ENCODE measurements at regions not wholly inside any gene's neighbourhood (a gene's known extent, or its start where the extent isn't known, plus 50 kb on each side); places are given as distances from the start of the nearest gene placed in this dataset.

DNA sequence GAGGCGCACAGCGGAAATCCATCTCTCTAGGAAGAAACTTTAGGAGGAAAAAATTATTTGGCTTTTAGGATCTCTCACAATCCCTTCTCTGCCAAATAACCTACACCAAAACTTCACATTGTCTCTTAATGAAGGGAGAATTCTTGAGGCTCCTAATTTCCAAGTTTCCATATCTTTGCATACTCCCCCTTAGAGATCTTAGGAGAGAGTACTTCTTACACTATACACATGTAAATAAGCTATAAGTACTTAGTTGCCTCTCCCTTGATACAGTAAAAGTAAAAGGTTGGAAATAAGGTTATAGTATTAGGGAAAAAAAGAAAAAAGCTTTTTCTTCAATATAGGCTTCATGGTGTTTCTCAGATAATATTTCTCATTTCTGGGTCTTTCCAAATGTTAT, 596.7 kb downstream of the SATB2 start:
- H3K4me2 ChIP-seq = no peak overlapping the region
- DNase-seq = no peak
- H2AFZ ChIP-seq (ENCODE audit: low read depth) = no peak overlapping the region
- H3K4me1 ChIP-seq (ENCODE audit: control insufficient read depth in 1 of 2, insufficient read depth in 2 of 2, low read depth in 1 of 2, low read length in 1 of 2) = no peaks in the 10 kb centered on the region
- TF ChIP-seq FOXM1 (IDR thresholded peaks at IDR 0.05; ENCODE audit: low read depth) (no peak), FOXJ3 (CRISPR knock-in tag; IDR thresholded peaks at IDR 0.05) (no peak), SMC3 (IDR thresholded peaks at IDR 0.05; ENCODE audit: low read depth, low read length) (no peak), NRF1 (IDR thresholded peaks at IDR 0.05; ENCODE audit: low read depth, low read length) (no peak)
- H3K9ac ChIP-seq = no peak overlapping the region
- H3K4me3 ChIP-seq (ENCODE audit: low read depth in 2 of 2, low read length in 1 of 2) = no peak overlapping the region
- H3K27ac ChIP-seq (ENCODE audit: low read depth in 2 of 2, low read length in 1 of 2) = no peak overlapping the region
- POLR2A ChIA-PET = no interaction called here
- H3K9me3 ChIP-seq = no peaks in the 10 kb centered on the region
- H3K27me3 ChIP-seq (ENCODE audit: insufficient read depth) = no peaks in the 10 kb centered on the region
- no peaks in the 10 kb centered on the region for H3K36me3 ChIP-seq (replicated peaks in 1 of 2; ENCODE audit: control insufficient read depth in 1 of 2, insufficient read depth in 2 of 2, low read length in 1 of 2)
- no peaks in the 10 kb centered on the region for H3F3A ChIP-seq (replicated peaks; ENCODE audit: insufficient read depth)
- 63% methylated on average over 2 of the region's 2 CpGs for WGBS (ENCODE audit: low lambda C conversion rate)
- no peaks in the 10 kb centered on the region for H3K9me2 ChIP-seq
- H3K79me2 ChIP-seq (ENCODE audit: insufficient read depth) = no peaks in the 10 kb centered on the region
- no peaks in the 10 kb centered on the region for H4K20me1 ChIP-seq (ENCODE audit: insufficient read depth)
- CTCF ChIA-PET = no interaction called here

DNA sequence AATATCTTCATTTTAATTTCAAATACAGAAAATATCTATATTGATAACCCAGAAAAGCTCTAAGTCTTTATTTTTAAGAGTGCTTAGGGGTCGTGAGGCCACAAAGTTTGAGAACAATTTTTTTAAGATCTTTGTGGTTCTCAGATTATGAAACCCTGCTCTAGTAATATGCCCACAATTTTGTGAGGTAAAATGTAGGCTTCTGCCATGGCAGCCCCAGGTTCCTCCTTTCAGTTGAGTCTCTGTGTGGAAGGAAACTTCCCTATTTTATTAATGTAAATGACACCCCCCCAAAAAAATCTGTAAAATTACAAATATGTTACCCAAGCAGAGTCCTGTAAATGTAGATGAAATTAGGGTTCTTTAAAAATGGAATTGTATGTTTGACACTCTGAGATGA, 600.5 kb downstream of the SATB2 start:
- H3K4me3 ChIP-seq (ENCODE audit: low read depth in 2 of 2, low read length in 1 of 2) = no peak overlapping the region
- no peak for DNase-seq
- TF ChIP-seq YY1 (IDR thresholded peaks at IDR 0.05; ENCODE audit: low read depth) = no peak
- no peak for TF ChIP-seq EP300 (IDR thresholded peaks at IDR 0.05; ENCODE audit: borderline replicate concordance in 1 of 2, low read depth in 1 of 2, low read length in 1 of 2)
- TF ChIP-seq, protein P1, sequence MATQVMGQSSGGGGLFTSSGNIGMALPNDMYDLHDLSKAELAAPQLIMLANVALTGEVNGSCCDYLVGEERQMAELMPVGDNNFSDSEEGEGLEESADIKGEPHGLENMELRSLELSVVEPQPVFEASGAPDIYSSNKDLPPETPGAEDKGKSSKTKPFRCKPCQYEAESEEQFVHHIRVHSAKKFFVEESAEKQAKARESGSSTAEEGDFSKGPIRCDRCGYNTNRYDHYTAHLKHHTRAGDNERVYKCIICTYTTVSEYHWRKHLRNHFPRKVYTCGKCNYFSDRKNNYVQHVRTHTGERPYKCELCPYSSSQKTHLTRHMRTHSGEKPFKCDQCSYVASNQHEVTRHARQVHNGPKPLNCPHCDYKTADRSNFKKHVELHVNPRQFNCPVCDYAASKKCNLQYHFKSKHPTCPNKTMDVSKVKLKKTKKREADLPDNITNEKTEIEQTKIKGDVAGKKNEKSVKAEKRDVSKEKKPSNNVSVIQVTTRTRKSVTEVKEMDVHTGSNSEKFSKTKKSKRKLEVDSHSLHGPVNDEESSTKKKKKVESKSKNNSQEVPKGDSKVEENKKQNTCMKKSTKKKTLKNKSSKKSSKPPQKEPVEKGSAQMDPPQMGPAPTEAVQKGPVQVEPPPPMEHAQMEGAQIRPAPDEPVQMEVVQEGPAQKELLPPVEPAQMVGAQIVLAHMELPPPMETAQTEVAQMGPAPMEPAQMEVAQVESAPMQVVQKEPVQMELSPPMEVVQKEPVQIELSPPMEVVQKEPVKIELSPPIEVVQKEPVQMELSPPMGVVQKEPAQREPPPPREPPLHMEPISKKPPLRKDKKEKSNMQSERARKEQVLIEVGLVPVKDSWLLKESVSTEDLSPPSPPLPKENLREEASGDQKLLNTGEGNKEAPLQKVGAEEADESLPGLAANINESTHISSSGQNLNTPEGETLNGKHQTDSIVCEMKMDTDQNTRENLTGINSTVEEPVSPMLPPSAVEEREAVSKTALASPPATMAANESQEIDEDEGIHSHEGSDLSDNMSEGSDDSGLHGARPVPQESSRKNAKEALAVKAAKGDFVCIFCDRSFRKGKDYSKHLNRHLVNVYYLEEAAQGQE (IDR thresholded peaks at IDR 0.05; ENCODE audit: low read depth, low read length) = no peak
- TF ChIP-seq TCF12 (IDR thresholded peaks at IDR 0.05) = no peak
- TF ChIP-seq MEF2A (IDR thresholded peaks at IDR 0.05; ENCODE audit: borderline replicate concordance, low read depth) = no peak
- no peak for TF ChIP-seq RFX5 (IDR thresholded peaks at IDR 0.05; ENCODE audit: low read length)
- no peak for TF ChIP-seq RXRA (IDR thresholded peaks at IDR 0.05; ENCODE audit: borderline replicate concordance, low read depth)
- no peak for TF ChIP-seq CHD2 (IDR thresholded peaks at IDR 0.05; ENCODE audit: low read length, partially characterized antibody)
- no peak for TF ChIP-seq GATA2 (CRISPR knock-in tag; IDR thresholded peaks at IDR 0.05)
- TF ChIP-seq FOSL2 (IDR thresholded peaks at IDR 0.05; ENCODE audit: borderline replicate concordance, low read depth) = no peak
- TF ChIP-seq, protein P2, sequence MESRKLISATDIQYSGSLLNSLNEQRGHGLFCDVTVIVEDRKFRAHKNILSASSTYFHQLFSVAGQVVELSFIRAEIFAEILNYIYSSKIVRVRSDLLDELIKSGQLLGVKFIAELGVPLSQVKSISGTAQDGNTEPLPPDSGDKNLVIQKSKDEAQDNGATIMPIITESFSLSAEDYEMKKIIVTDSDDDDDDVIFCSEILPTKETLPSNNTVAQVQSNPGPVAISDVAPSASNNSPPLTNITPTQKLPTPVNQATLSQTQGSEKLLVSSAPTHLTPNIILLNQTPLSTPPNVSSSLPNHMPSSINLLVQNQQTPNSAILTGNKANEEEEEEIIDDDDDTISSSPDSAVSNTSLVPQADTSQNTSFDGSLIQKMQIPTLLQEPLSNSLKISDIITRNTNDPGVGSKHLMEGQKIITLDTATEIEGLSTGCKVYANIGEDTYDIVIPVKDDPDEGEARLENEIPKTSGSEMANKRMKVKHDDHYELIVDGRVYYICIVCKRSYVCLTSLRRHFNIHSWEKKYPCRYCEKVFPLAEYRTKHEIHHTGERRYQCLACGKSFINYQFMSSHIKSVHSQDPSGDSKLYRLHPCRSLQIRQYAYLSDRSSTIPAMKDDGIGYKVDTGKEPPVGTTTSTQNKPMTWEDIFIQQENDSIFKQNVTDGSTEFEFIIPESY (IDR thresholded peaks at IDR 0.05; ENCODE audit: borderline replicate concordance, low read depth) = no peak
- TF ChIP-seq MXI1 (IDR thresholded peaks at IDR 0.05; ENCODE audit: low read depth, low read length) = no peak
- TF ChIP-seq, protein P3, sequence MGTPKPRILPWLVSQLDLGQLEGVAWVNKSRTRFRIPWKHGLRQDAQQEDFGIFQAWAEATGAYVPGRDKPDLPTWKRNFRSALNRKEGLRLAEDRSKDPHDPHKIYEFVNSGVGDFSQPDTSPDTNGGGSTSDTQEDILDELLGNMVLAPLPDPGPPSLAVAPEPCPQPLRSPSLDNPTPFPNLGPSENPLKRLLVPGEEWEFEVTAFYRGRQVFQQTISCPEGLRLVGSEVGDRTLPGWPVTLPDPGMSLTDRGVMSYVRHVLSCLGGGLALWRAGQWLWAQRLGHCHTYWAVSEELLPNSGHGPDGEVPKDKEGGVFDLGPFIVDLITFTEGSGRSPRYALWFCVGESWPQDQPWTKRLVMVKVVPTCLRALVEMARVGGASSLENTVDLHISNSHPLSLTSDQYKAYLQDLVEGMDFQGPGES (IDR thresholded peaks at IDR 0.05; ENCODE audit: low read depth, low read length) = no peak
- TF ChIP-seq, protein P4, sequence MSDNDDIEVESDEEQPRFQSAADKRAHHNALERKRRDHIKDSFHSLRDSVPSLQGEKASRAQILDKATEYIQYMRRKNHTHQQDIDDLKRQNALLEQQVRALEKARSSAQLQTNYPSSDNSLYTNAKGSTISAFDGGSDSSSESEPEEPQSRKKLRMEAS (IDR thresholded peaks at IDR 0.05; ENCODE audit: low read depth) = no peak
- no peak for TF ChIP-seq NRF1 (IDR thresholded peaks at IDR 0.05; ENCODE audit: low read depth, low read length)
- TF ChIP-seq TAF1 (IDR thresholded peaks at IDR 0.05; ENCODE audit: borderline replicate concordance, low read depth, low read length) = no peak
- TF ChIP-seq EZH2phosphoT487 (IDR thresholded peaks at IDR 0.05; ENCODE audit: borderline replicate concordance, low read depth) = no peak
- TF ChIP-seq SIN3A (IDR thresholded peaks at IDR 0.05; ENCODE audit: borderline replicate concordance, low read depth, low read length) = no peak
- no peak for TF ChIP-seq GABPA (IDR thresholded peaks at IDR 0.05; ENCODE audit: low read depth)
- POLR2A ChIA-PET = no interaction called here
- H3K9ac ChIP-seq = no peak overlapping the region
- no peaks in the 10 kb centered on the region for H3F3A ChIP-seq (replicated peaks; ENCODE audit: insufficient read depth)
- H3K27me3 ChIP-seq (ENCODE audit: insufficient read depth) = no peaks in the 10 kb centered on the region
- no peaks in the 10 kb centered on the region for H3K4me1 ChIP-seq (ENCODE audit: control insufficient read depth in 1 of 2, insufficient read depth in 2 of 2, low read depth in 1 of 2, low read length in 1 of 2)
- H3K36me3 ChIP-seq (replicated peaks in 1 of 2; ENCODE audit: control insufficient read depth in 1 of 2, insufficient read depth in 2 of 2, low read length in 1 of 2) = no peaks in the 10 kb centered on the region
- no peak overlapping the region for H2AFZ ChIP-seq (ENCODE audit: low read depth)
- H4K20me1 ChIP-seq (ENCODE audit: insufficient read depth) = no peaks in the 10 kb centered on the region
- WGBS (ENCODE audit: low lambda C conversion rate) = 6% methylated on average over 1 of the region's 1 CpG
- H3K4me2 ChIP-seq = no peak overlapping the region
- no peak overlapping the region for H3K27ac ChIP-seq (ENCODE audit: low read depth in 2 of 2, low read length in 1 of 2)
- no peaks in the 10 kb centered on the region for H3K9me2 ChIP-seq
- H3K9me3 ChIP-seq = no peaks in the 10 kb centered on the region
- CTCF ChIA-PET = no interaction called here
- no peaks in the 10 kb centered on the region for H3K79me2 ChIP-seq (ENCODE audit: insufficient read depth)
